NCI-H2196 treated with DMSO at 0.1 percent for 48 hours (cell line): ENCODE measurements at regions not wholly inside any gene's neighbourhood (a gene's known extent, or its start where the extent isn't known, plus 50 kb on each side); places are given as distances from the start of the nearest gene placed in this dataset.
"Not testable (repeated sequence)": the region's sequence is repeated elsewhere in the genome, so short reads cannot be mapped to it uniquely, and the experiment has no call there.

Experiments used
- DNase-seq: peaks from one replicate; lab custom pipeline; 2025; ENCODE audit not compliant: unreplicated experiment; lab: John Stamatoyannopoulos, UW

DNA sequence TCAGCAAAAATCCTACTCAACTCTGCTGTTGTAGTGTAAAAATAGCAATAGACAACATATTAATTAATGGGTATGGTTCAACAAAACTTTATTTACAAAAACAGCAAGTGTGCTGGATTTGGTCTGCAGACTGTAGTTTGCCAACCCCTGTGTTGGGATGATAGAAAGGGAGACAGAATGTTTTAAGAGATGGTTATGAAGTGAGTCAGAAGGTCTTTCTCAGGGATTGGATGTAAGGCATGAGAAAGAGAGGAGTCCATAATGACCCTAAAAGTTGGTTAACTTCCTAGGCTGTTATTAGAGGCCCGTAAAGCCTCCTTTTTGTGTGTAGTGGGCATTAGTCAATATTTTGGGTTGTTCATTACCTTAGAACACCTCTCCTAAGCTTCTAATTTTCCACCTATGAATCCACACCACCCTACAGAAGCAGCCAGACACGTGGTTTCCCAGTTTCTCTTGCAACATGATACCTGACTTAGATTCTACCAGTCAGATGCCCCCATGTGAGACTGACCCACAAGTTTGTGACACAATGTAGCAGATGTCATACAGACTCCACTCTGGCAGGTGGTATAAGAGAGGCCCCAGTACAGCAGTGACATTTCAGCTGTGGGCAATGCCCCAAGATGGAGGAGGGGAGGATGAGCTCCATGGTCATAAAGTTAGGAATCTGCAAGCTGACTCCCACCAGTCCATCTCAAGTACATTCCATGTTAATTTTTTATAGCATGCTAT is 1015.6 kb downstream of the KCNMA1 start:
- DNase-seq = no peak

DNA sequence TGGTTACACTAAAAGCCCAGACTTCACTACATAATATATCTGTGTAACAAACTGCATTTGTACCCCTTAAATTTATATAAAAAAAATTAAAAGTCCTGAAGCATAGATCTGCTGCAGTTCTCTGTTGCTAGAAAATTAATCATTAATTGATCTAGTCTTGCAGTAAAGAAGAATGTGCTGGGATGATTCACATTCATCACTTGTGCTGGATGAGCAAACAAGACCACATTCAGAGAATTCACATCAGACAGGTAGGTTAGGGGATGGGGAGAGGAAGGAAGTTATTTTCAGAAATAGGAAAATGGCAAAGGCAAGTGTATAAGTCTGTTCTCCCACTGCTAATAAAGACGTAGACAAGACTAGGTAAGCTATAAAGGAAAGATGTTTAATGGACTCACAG is 1019.0 kb downstream of the KCNMA1 start:
- DNase-seq = no peak

DNA sequence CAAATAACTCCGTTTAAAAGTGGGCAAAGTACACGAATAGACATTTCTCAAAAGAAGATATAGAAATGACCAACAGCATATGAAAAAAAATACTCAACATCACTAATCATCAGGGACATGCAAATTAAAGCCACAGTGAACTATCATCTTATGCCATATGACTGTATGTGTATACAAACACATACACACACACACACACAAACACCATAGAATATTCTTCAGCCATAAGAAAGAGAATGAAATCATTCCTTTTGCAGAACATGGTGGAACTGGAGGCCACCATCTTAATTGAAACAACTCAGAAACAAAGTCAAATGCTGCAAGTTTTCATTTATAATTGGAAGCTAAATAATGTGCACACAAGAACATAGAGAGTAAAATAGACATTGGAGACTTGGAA is 1019.4 kb downstream of the KCNMA1 start:
- DNase-seq = no peak

DNA sequence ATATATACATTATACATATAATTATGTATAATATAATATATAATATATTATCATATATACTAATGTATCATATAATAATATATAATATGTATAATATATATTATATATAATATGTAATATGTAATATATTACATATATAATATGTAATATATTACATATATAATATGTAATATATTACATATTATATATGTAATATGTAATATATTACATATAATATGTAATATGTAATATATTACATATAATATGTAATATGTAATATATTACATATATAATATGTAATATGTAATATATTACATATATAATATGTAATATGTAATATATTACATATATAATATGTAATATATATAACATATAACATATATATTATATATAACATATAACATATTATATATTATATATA is 1020.9 kb downstream of the KCNMA1 start:
- DNase-seq = not testable (repeated sequence)

DNA sequence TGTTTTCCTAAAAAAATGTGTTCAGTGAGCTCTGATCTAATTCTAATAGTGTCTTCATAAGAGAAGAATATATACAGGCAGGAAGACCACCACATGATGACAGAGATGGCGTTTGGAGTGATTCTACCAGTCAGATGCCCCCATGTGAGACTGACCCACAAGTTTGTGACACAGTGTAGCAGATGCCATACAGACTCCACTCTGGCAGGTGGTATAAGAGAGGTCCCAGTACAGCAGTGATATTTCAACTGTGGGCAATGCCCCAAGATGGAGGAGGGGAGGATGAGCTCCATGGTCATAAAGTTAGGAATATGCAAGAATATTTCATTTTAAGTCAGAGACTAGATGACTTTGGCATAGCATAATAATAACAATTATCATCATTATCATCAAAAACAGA is 1022.6 kb downstream of the KCNMA1 start:
- DNase-seq = no peak
